Thyroid gland (tissue), 4 donors: ENCODE measurements at regions not wholly inside any gene's neighbourhood (a gene's known extent, or its start where the extent isn't known, plus 50 kb on each side); places are given as distances from the start of the nearest gene placed in this dataset.

Experiments used
- POLR2A ChIP-seq, 2 donors: fragments of 450-650 bp; IDR thresholded peaks; one replicate each; pipeline ENCODE4 v1.6.1; 2017; ENCODE audit warnings: antibody characterized with exemption in 2 of 2, mild to moderate bottlenecking in 2 of 2, moderate library complexity in 1 of 2
- TF ChIP-seq, protein P1 (sequence below), 6 experiments: fragments of 200-600 bp in 3 of 6; fragments of 450-650 bp in 3 of 6; sonication (generic) in 3 of 6; IDR thresholded peaks; one replicate each; pipeline ENCODE4 v1.5.1; 2016 to 2019; ENCODE audit warnings: antibody characterized with exemption in 6 of 6, mild to moderate bottlenecking in 2 of 6, inconsistent platforms in 1 of 6, moderate library complexity in 1 of 6

DNA sequence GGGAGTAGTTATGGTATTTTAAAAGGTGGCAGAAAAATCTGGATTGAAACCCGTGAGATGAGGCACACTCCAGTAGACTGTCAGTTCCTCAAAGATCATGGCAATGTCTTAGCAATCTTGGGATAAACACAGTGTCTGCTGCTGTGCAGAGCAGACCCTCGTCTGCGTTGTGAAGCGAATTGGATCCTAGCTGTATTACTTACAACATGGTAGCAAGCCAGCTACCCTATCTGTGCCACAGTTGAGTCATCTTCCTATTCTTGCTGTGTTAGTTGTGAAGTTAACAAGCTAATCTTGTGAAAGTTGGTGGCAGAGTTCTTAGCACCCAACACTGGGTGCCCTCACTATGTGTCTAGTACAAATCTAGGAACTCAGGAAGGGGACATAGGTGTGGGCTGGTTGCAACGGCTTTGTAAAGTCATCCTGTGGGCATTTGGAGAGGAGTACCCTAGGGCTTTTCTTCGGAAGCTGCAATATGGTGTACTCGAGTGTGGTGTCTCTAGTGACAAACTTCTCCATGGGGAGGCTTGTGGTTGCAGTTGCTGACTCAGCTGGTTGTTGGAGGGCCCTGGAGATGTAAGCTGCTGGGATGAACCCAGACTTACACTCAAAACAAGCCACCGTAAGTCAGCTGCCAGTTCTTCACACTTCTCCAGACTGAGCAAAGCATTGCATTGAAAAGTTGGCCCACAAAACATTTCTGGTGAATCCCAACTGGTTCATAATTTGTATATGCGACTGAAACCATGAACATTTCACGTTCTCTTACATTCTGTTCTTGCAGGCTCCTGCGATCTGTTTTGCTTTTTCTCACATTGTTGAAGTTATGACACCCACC is 61.5 kb downstream of the ADCYAP1 start:
- TF ChIP-seq, protein P1, sequence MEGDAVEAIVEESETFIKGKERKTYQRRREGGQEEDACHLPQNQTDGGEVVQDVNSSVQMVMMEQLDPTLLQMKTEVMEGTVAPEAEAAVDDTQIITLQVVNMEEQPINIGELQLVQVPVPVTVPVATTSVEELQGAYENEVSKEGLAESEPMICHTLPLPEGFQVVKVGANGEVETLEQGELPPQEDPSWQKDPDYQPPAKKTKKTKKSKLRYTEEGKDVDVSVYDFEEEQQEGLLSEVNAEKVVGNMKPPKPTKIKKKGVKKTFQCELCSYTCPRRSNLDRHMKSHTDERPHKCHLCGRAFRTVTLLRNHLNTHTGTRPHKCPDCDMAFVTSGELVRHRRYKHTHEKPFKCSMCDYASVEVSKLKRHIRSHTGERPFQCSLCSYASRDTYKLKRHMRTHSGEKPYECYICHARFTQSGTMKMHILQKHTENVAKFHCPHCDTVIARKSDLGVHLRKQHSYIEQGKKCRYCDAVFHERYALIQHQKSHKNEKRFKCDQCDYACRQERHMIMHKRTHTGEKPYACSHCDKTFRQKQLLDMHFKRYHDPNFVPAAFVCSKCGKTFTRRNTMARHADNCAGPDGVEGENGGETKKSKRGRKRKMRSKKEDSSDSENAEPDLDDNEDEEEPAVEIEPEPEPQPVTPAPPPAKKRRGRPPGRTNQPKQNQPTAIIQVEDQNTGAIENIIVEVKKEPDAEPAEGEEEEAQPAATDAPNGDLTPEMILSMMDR (IDR thresholded peaks at IDR 0.05): no peak
- no peak for TF ChIP-seq POLR2A (IDR thresholded peaks at IDR 0.05)
